ENCODE measurements at regions not wholly inside any gene's neighbourhood (a gene's known extent, or its start where the extent isn't known, plus 50 kb on each side); places are given as distances from the start of the nearest gene placed in this dataset.

- Histone ChIP-seq H3K27ac (ENCODE audit: control insufficient read depth, insufficient read depth) (no peak overlapping the region), H3K79me2 (ENCODE audit: control insufficient read depth, insufficient read depth, low read length) (no peaks in the 10 kb centered on the region), H2AFZ (ENCODE audit: control insufficient read depth, low read depth, low read length) (no peak overlapping the region), H3K27me3 (replicated peaks in 1 of 2; ENCODE audit: control insufficient read depth in 2 of 2, insufficient read depth in 2 of 2, low read length in 1 of 2) (no peaks in the 10 kb centered on the region), H3K4me2 (ENCODE audit: control insufficient read depth, insufficient read depth) (no peak overlapping the region), H4K20me1 (ENCODE audit: control insufficient read depth, insufficient read depth) (no peaks in the 10 kb centered on the region), H3K9ac (ENCODE audit: control insufficient read depth, insufficient read depth, low read length) (no peak overlapping the region), H3K4me3 (no peak overlapping the region), H3K9me3 (replicated peaks; ENCODE audit: control insufficient read depth, insufficient read depth, low read length) (no peaks in the 10 kb centered on the region), H3K36me3 (ENCODE audit: control insufficient read depth in 2 of 2, insufficient read depth in 2 of 2, low read length in 1 of 2) (no peaks in the 10 kb centered on the region), H3K4me1 (ENCODE audit: control insufficient read depth, insufficient read depth, low read length) (no peaks in the 10 kb centered on the region)
- TF ChIP-seq SMAD5 (IDR thresholded peaks at IDR 0.05; ENCODE audit: low read depth) (no peak), ZNF274 (IDR thresholded peaks at IDR 0.05; ENCODE audit: insufficient read depth, insufficient read length) (no peak), EGR1 (IDR thresholded peaks at IDR 0.05; ENCODE audit: borderline replicate concordance in 1 of 2, low read depth in 2 of 2, low read length in 2 of 2) (no peak), POLR2AphosphoS5 (IDR thresholded peaks at IDR 0.05; ENCODE audit: low read length) (no peak), CEBPB (IDR thresholded peaks at IDR 0.05; ENCODE audit: borderline replicate concordance in 1 of 2, low read depth in 2 of 2, low read length in 2 of 2) (no peak), CTCF (IDR thresholded peaks at IDR 0.05 in 2 of 3, conservative IDR thresholded peaks at IDR 0.05 in 1 of 3; ENCODE audit: control insufficient read depth in 2 of 3, extremely low read depth in 1 of 3, insufficient read depth in 1 of 3, low read depth in 3 of 3, low read length in 3 of 3) (no peak), ZBED1 (IDR thresholded peaks at IDR 0.05; ENCODE audit: borderline replicate concordance) (no peak), TARDBP (IDR thresholded peaks at IDR 0.05; ENCODE audit: borderline replicate concordance) (no peak), MYB (IDR thresholded peaks at IDR 0.05; ENCODE audit: borderline replicate concordance, low read depth, low read length) (no peak), STAT3 (IDR thresholded peaks at IDR 0.05; ENCODE audit: low read depth, low read length) (no peak), MYC (IDR thresholded peaks at IDR 0.05; ENCODE audit: insufficient read depth, insufficient read length, insufficient replicate concordance, low read length, severe bottlenecking) (no peak), KAT2A (conservative IDR thresholded peaks at IDR 0.05; ENCODE audit: control insufficient read depth, low read depth, low read length) (no peak)
- TF ChIP-seq, protein P1, sequence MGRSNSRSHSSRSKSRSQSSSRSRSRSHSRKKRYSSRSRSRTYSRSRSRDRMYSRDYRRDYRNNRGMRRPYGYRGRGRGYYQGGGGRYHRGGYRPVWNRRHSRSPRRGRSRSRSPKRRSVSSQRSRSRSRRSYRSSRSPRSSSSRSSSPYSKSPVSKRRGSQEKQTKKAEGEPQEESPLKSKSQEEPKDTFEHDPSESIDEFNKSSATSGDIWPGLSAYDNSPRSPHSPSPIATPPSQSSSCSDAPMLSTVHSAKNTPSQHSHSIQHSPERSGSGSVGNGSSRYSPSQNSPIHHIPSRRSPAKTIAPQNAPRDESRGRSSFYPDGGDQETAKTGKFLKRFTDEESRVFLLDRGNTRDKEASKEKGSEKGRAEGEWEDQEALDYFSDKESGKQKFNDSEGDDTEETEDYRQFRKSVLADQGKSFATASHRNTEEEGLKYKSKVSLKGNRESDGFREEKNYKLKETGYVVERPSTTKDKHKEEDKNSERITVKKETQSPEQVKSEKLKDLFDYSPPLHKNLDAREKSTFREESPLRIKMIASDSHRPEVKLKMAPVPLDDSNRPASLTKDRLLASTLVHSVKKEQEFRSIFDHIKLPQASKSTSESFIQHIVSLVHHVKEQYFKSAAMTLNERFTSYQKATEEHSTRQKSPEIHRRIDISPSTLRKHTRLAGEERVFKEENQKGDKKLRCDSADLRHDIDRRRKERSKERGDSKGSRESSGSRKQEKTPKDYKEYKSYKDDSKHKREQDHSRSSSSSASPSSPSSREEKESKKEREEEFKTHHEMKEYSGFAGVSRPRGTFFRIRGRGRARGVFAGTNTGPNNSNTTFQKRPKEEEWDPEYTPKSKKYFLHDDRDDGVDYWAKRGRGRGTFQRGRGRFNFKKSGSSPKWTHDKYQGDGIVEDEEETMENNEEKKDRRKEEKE (IDR thresholded peaks at IDR 0.05), result no peak
- TF ChIP-seq, protein P2, sequence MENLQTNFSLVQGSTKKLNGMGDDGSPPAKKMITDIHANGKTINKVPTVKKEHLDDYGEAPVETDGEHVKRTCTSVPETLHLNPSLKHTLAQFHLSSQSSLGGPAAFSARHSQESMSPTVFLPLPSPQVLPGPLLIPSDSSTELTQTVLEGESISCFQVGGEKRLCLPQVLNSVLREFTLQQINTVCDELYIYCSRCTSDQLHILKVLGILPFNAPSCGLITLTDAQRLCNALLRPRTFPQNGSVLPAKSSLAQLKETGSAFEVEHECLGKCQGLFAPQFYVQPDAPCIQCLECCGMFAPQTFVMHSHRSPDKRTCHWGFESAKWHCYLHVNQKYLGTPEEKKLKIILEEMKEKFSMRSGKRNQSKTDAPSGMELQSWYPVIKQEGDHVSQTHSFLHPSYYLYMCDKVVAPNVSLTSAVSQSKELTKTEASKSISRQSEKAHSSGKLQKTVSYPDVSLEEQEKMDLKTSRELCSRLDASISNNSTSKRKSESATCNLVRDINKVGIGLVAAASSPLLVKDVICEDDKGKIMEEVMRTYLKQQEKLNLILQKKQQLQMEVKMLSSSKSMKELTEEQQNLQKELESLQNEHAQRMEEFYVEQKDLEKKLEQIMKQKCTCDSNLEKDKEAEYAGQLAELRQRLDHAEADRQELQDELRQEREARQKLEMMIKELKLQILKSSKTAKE (IDR thresholded peaks at IDR 0.05; ENCODE audit: low read depth, poor library complexity, severe bottlenecking), result no peak
- TF ChIP-seq, protein P3, sequence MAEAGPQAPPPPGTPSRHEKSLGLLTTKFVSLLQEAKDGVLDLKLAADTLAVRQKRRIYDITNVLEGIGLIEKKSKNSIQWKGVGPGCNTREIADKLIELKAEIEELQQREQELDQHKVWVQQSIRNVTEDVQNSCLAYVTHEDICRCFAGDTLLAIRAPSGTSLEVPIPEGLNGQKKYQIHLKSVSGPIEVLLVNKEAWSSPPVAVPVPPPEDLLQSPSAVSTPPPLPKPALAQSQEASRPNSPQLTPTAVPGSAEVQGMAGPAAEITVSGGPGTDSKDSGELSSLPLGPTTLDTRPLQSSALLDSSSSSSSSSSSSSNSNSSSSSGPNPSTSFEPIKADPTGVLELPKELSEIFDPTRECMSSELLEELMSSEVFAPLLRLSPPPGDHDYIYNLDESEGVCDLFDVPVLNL (IDR thresholded peaks at IDR 0.05; ENCODE audit: low read depth, low read length), result no peak
- RAD21 ChIA-PET (ENCODE audit: unreplicated experiment), result no interaction called here
- no peak for FAIRE-seq
- no peak for ATAC-seq
- CTCF ChIA-PET, result no interaction called here
- DNase-seq (ENCODE audit: low read depth, low spot score), result no peak
- SMC1A ChIA-PET (ENCODE audit: uncharacterized antibody, unreplicated experiment), result no interaction called here
- in situ Hi-C loops (cut with MboI) (no loop called here), intact Hi-C loops (cut with micrococcal nuclease; ENCODE audit: unreplicated experiment) (no loop called here)
- POLR2A ChIA-PET, result no interaction called here
- BruUV-seq (replicated peaks), result no TSS peak
- WGBS (ENCODE audit: insufficient coverage, insufficient replicate concordance, low lambda C conversion rate, missing lambda C conversion rate), result 0% methylated on average over 1 of the region's 1 CpG
Measured at GRCh38 chr4:126215759-126216158, 901.0 kb downstream of the FAT4 start.
